ENCODE measurements at regions not wholly inside any gene's neighbourhood (a gene's known extent, or its start where the extent isn't known, plus 50 kb on each side); places are given as distances from the start of the nearest gene placed in this dataset.

GRCh38 chr2:138105358-138105757, 141.1 kb downstream of the HNMT start:
- TF ChIP-seq EZH2phosphoT487 (IDR thresholded peaks at IDR 0.05; ENCODE audit: insufficient read depth, low read depth): no peak
- TF ChIP-seq EZH2 (IDR thresholded peaks at IDR 0.05; ENCODE audit: insufficient read depth, poor library complexity, severe bottlenecking): no peak

Measured in GM23248 (cell line).